H1 (cell line): ENCODE measurements at regions not wholly inside any gene's neighbourhood (a gene's known extent, or its start where the extent isn't known, plus 50 kb on each side); places are given as distances from the start of the nearest gene placed in this dataset.

ENCODE experiments used
- HDAC2 ChIP-seq, 2 experiments: fragments of 300-600 bp in 1 of 2; sonication (generic) in 1 of 2; IDR thresholded peaks; 2 replicates each; pipeline ENCODE4 v1.6.1; 2011 to 2012; ENCODE audit warnings: low read depth in 2 of 2, low read length in 2 of 2, mild to moderate bottlenecking in 2 of 2, moderate library complexity in 2 of 2, borderline replicate concordance in 1 of 2, inconsistent platforms in 1 of 2
- MAX ChIP-seq: IDR thresholded peaks from 2 replicates; pipeline ENCODE4 v1.6.1; 2012; ENCODE audit warnings: inconsistent platforms
- NRF1 ChIP-seq: IDR thresholded peaks from 2 replicates; pipeline ENCODE4 v1.6.1; 2011; ENCODE audit warnings: mild to moderate bottlenecking, low read depth, low read length, improper control_type of control experiment
- RNF2 ChIP-seq: fragments of 200-900, 300-1000 bp; sonication (generic); IDR thresholded peaks from 2 replicates; pipeline ENCODE4 v1.7.1; 2016; ENCODE audit warnings: borderline replicate concordance, low read depth, mild to moderate bottlenecking, antibody characterized with exemption, low read length; ENCODE audit not compliant: poor library complexity, severe bottlenecking; ENCODE audit errors: missing control alignments

DNA sequence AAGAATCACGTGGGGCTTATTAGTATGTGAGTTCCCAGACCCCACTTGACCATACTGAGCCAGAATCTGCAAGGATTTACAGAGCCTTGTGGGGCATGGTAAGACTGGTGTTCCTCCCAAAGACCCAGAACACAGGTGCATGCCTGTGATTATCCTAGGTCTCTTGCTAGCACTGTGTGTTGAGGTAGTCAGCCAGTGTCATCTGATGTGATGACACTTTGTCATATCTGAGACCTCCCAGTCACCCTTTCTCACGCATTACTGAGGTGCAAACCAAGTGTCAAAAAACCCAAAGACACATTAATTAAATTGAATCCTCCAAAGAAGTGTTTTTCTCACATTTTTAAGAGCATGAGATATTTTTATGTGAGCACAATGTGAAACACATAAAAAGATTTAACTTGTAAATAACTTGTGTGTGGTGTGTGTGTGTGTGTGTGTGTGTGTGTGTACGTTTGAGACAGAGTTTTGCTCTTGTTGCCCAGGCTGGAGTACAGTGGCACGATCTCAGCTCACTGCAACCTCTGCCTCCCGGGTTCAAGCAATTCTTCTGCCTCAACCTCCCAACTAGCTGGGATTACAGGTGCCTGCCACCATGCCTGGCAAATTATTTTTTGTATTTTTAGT lies 162.0 kb upstream of the PRPS1L1 start (continued):
- TF ChIP-seq HDAC2 (IDR thresholded peaks at IDR 0.05; ENCODE audit: borderline replicate concordance in 1 of 2, low read depth in 2 of 2, low read length in 2 of 2) (no peak), MAX (no peak), NRF1 (no peak), RNF2 (no peak)
